ENCODE measurements at regions not wholly inside any gene's neighbourhood (a gene's known extent, or its start where the extent isn't known, plus 50 kb on each side); places are given as distances from the start of the nearest gene placed in this dataset.

- TF ChIP-seq EZH2phosphoT487 (IDR thresholded peaks at IDR 0.05; ENCODE audit: borderline replicate concordance, low read length) (no peak), CTCF (IDR thresholded peaks at IDR 0.05; ENCODE audit: low read depth, low read length, poor library complexity, severe bottlenecking) (no peak)
- no peaks in the 10 kb centered on the region for H3K9me3 ChIP-seq (ENCODE audit: control insufficient read depth, insufficient read depth, low read length)
- H3K4me2 ChIP-seq (ENCODE audit: low read length) = no peak overlapping the region
- no peaks in the 10 kb centered on the region for H3K27me3 ChIP-seq (ENCODE audit: control insufficient read depth, low read length)
- H4K20me1 ChIP-seq (ENCODE audit: control insufficient read depth, insufficient read depth, low read depth, low read length) = no peaks in the 10 kb centered on the region
- H3K79me2 ChIP-seq (ENCODE audit: control insufficient read depth, low read length) = no peaks in the 10 kb centered on the region
- H3K4me3 ChIP-seq (ENCODE audit: low read length) = no peak overlapping the region
- no peaks in the 10 kb centered on the region for H3K36me3 ChIP-seq (ENCODE audit: control insufficient read depth, low read length)
- no peaks in the 10 kb centered on the region for H3F3A ChIP-seq (ENCODE audit: control insufficient read depth, insufficient read depth)
- H3K9me2 ChIP-seq (replicated peaks; ENCODE audit: control insufficient read depth, low read length) = no peaks in the 10 kb centered on the region
- H3K27ac ChIP-seq (ENCODE audit: low read depth, low read length) = no peak overlapping the region
- no peaks in the 10 kb centered on the region for H3K4me1 ChIP-seq (ENCODE audit: control insufficient read depth, low read length)
Observed at GRCh38 chr2:19122220-19122619, 236.2 kb downstream of the OSR1 start.

- Histone ChIP-seq H3K79me2 (ENCODE audit: control insufficient read depth, low read length) (no peaks in the 10 kb centered on the region), H3K36me3 (ENCODE audit: control insufficient read depth, low read length) (no peaks in the 10 kb centered on the region), H4K20me1 (ENCODE audit: control insufficient read depth, insufficient read depth, low read depth, low read length) (no peaks in the 10 kb centered on the region), H3K27me3 (ENCODE audit: control insufficient read depth, low read length) (no peaks in the 10 kb centered on the region), H3F3A (ENCODE audit: control insufficient read depth, insufficient read depth) (no peaks in the 10 kb centered on the region), H3K4me2 (ENCODE audit: low read length) (no peak overlapping the region), H3K9me3 (ENCODE audit: control insufficient read depth, insufficient read depth, low read length) (no peaks in the 10 kb centered on the region), H3K4me3 (ENCODE audit: low read length) (no peak overlapping the region), H3K9me2 (replicated peaks; ENCODE audit: control insufficient read depth, low read length) (no peaks in the 10 kb centered on the region), H3K27ac (ENCODE audit: low read depth, low read length) (no peak overlapping the region), H3K4me1 (ENCODE audit: control insufficient read depth, low read length) (no peaks in the 10 kb centered on the region)
- TF ChIP-seq EZH2phosphoT487 (IDR thresholded peaks at IDR 0.05; ENCODE audit: borderline replicate concordance, low read length) (no peak), CTCF (IDR thresholded peaks at IDR 0.05; ENCODE audit: low read depth, low read length, poor library complexity, severe bottlenecking) (no peak)
Observed at GRCh38 chr2:19120941-19121750, 237.3 kb downstream of the OSR1 start.

DNA sequence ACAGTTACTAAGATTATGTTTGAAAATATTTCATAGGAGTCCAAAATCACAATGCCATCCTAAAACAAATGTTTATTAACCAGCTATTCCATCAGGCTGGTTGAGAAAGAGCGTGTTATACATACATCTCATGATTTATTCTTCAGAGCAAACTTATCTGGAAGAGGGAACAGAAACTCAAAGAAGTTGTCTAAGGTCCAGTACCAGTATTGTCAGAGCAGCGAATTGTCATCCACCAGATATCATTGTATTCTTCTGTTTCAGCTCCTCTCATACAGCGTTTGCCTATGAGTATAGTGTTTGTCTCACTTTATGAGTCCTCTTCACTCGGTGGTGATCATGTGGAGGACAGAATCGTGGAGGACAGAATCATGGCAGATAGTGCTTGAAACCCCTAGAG lies 238.2 kb downstream of the OSR1 start:
- H3K79me2 ChIP-seq (ENCODE audit: control insufficient read depth, low read length) = no peaks in the 10 kb centered on the region
- no peaks in the 10 kb centered on the region for H3K4me1 ChIP-seq (ENCODE audit: control insufficient read depth, low read length)
- no peaks in the 10 kb centered on the region for H3K27me3 ChIP-seq (ENCODE audit: control insufficient read depth, low read length)
- H4K20me1 ChIP-seq (ENCODE audit: control insufficient read depth, insufficient read depth, low read depth, low read length) = no peaks in the 10 kb centered on the region
- no peaks in the 10 kb centered on the region for H3F3A ChIP-seq (ENCODE audit: control insufficient read depth, insufficient read depth)
- no peak overlapping the region for H3K4me3 ChIP-seq (ENCODE audit: low read length)
- no peaks in the 10 kb centered on the region for H3K9me3 ChIP-seq (ENCODE audit: control insufficient read depth, insufficient read depth, low read length)
- TF ChIP-seq EZH2phosphoT487 (IDR thresholded peaks at IDR 0.05; ENCODE audit: borderline replicate concordance, low read length) = no peak
- TF ChIP-seq CTCF (IDR thresholded peaks at IDR 0.05; ENCODE audit: low read depth, low read length, poor library complexity, severe bottlenecking) = no peak
- H3K27ac ChIP-seq (ENCODE audit: low read depth, low read length) = no peak overlapping the region
- H3K9me2 ChIP-seq (replicated peaks; ENCODE audit: control insufficient read depth, low read length) = no peaks in the 10 kb centered on the region
- H3K4me2 ChIP-seq (ENCODE audit: low read length) = no peak overlapping the region
- H3K36me3 ChIP-seq (ENCODE audit: control insufficient read depth, low read length) = no peaks in the 10 kb centered on the region

All from DOHH2 (cell line).